Cardiac muscle cell (in vitro differentiated cells and primary cell): ENCODE measurements at regions not wholly inside any gene's neighbourhood (a gene's known extent, or its start where the extent isn't known, plus 50 kb on each side); places are given as distances from the start of the nearest gene placed in this dataset.

ENCODE experiments used
- DNase-seq, 2 donors: peaks; one replicate each; pipeline versions ENCODE4 v3.0.0 to v3.0.0-alpha.2; 2010 to 2017; ENCODE audit warnings: low read depth in 1 of 2, low spot score in 1 of 2
- H3K27ac ChIP-seq: fragments of 200-600 bp; sonication (generic); 2 replicates; pipeline ENCODE4 v1.5.1; 2016
- H3K27me3 ChIP-seq: fragments of 200-600 bp; sonication (generic); 2 replicates; pipeline ENCODE4 v1.6.0; 2016; ENCODE audit warnings: control low read depth
- H3K36me3 ChIP-seq: fragments of 200-600 bp; sonication (generic); 2 replicates; pipeline ENCODE4 v1.5.1; 2016; ENCODE audit warnings: control low read depth
- H3K4me1 ChIP-seq: fragments of 200-600 bp; sonication (generic); 2 replicates; pipeline ENCODE4 v1.8.1; 2017; ENCODE audit warnings: low read depth, mild to moderate bottlenecking, mixed run types
- H3K4me3 ChIP-seq: fragments of 200-600 bp; sonication (generic); 2 replicates; pipeline ENCODE4 v1.5.1; 2016; ENCODE audit warnings: mild to moderate bottlenecking
- H3K9me3 ChIP-seq: fragments of 200-600 bp; sonication (generic); 2 replicates; pipeline ENCODE4 v1.5.1; 2017; ENCODE audit warnings: low read depth, mild to moderate bottlenecking, control low read depth
- CTCF ChIP-seq: IDR thresholded peaks from 2 replicates; pipeline ENCODE4 v1.5.1; 2012; ENCODE audit warnings: low read depth, mild to moderate bottlenecking, low read length

DNA sequence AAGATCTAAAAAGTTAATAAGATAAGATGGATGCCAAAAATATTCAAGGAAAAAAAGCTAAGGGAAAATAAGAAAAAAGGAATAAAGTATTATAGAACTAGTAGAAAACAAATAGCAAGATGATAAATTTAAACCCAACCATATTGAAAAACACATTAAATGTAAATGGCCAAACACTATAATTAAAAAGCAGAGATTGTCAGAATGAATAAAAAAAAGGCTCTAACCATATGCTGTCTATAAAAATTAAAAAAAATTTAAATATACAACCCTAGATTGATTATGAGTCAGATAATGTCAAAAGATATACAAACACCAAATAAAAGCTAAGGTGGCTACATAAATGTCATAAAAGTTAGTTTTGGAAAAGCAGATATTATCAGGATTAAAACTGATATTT is 617.5 kb upstream of the SGCG start:
- Histone ChIP-seq H3K36me3 (no peaks in the 10 kb centered on the region), H3K4me3 (no peak overlapping the region), H3K27ac (no peak overlapping the region), H3K9me3 (no peaks in the 10 kb centered on the region), H3K27me3 (no peaks in the 10 kb centered on the region), H3K4me1 (peaks cover 14% of the 10 kb centered on the region)
- no peak for TF ChIP-seq CTCF
- DNase-seq: no peak

DNA sequence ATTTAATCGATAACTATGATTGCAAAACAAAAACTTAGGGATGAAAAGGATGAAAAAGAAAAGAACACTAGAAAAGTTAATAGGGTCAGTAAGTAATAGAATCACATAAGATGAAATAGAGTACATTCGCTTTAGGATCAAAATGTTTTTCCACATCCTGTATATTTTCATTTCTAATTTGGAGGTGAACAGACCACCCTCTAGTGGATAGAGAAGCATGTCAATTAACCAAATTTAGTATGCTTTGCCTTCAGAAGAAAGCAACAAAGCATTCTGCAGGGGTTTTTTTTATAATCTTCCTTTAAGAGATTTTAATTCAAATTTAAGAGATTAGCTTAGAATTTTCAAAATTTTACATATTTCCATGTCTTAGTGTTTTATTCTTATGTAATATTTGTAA is 611.0 kb upstream of the SGCG start:
- H3K36me3 ChIP-seq: no peaks in the 10 kb centered on the region
- no peaks in the 10 kb centered on the region for H3K27me3 ChIP-seq
- no peak overlapping the region for H3K27ac ChIP-seq
- TF ChIP-seq CTCF: no peak
- no peaks in the 10 kb centered on the region for H3K9me3 ChIP-seq
- no peak overlapping the region for H3K4me3 ChIP-seq
- no peak for DNase-seq
- peaks cover 3% of the 10 kb centered on the region for H3K4me1 ChIP-seq

- TF ChIP-seq CTCF: no peak
- H3K27ac ChIP-seq: peak overlapping the region; percentile 73
- DNase-seq: peak in 1 of 2 donors; percentile 6
- no peak overlapping the region for H3K4me3 ChIP-seq
- H3K9me3 ChIP-seq: no peaks in the 10 kb centered on the region
- no peaks in the 10 kb centered on the region for H3K36me3 ChIP-seq
- H3K27me3 ChIP-seq: no peaks in the 10 kb centered on the region
- peaks cover 19% of the 10 kb centered on the region for H3K4me1 ChIP-seq
These were observed 590.9 kb upstream of the SGCG start for GRCh38 chr13:22589880-22590279.

GRCh38 chr13:22592515-22592914 is 588.3 kb upstream of the SGCG start:
- no peak for TF ChIP-seq CTCF
- no peak overlapping the region for H3K27ac ChIP-seq
- H3K4me1 ChIP-seq: peaks cover 36% of the 10 kb centered on the region
- no peak for DNase-seq
- H3K4me3 ChIP-seq: no peak overlapping the region
- no peaks in the 10 kb centered on the region for H3K27me3 ChIP-seq
- H3K36me3 ChIP-seq: no peaks in the 10 kb centered on the region
- no peaks in the 10 kb centered on the region for H3K9me3 ChIP-seq

GRCh38 chr13:22594041-22594440 is 586.7 kb upstream of the SGCG start:
- Histone ChIP-seq H3K27ac (no peak overlapping the region), H3K4me1 (peaks cover 36% of the 10 kb centered on the region)
- TF ChIP-seq CTCF: no peak

More at GRCh38 chr13:22594041-22594440, 586.7 kb upstream of the SGCG start:
- Histone ChIP-seq H3K4me3 (no peak overlapping the region), H3K27me3 (no peaks in the 10 kb centered on the region), H3K36me3 (no peaks in the 10 kb centered on the region), H3K9me3 (no peaks in the 10 kb centered on the region)
- no peak for DNase-seq
